Hepatocyte (in vitro differentiated cells): ENCODE measurements at regions not wholly inside any gene's neighbourhood (a gene's known extent, or its start where the extent isn't known, plus 50 kb on each side); places are given as distances from the start of the nearest gene placed in this dataset.

Experiments used
- DNase-seq: peaks from one replicate; pipeline ENCODE4 v3.0.0-alpha.2; 2016; ENCODE audit warnings: low spot score
- H2AFZ ChIP-seq: fragments of 200-600 bp; sonication (generic); 2 replicates; pipeline ENCODE4 v1.6.0; 2016; ENCODE audit warnings: antibody characterized with exemption, mild to moderate bottlenecking
- H3K27ac ChIP-seq: fragments of 200-600 bp; sonication (generic); 2 replicates; pipeline ENCODE4 v1.5.1; 2016; ENCODE audit warnings: mild to moderate bottlenecking
- H3K27me3 ChIP-seq: fragments of 200-600 bp; sonication (generic); 2 replicates; pipeline ENCODE4 v1.6.1; 2016
- H3K36me3 ChIP-seq: fragments of 200-600 bp; sonication (generic); replicated peaks from 2 replicates; pipeline ENCODE4 v1.5.1; 2016; ENCODE audit warnings: low read depth; ENCODE audit not compliant: insufficient read depth
- H3K4me1 ChIP-seq: fragments of 200-600 bp; sonication (generic); 2 replicates; pipeline ENCODE4 v1.5.1; 2016; ENCODE audit warnings: mild to moderate bottlenecking, moderate library complexity; ENCODE audit not compliant: insufficient read depth
- H3K4me2 ChIP-seq: fragments of 200-600 bp; sonication (generic); 2 replicates; pipeline ENCODE4 v1.6.0; 2016
- H3K4me3 ChIP-seq: fragments of 200-600 bp; sonication (generic); 2 replicates; pipeline ENCODE4 v1.5.1; 2016; ENCODE audit warnings: mild to moderate bottlenecking
- H3K79me2 ChIP-seq: fragments of 200-600 bp; sonication (generic); 2 replicates; pipeline ENCODE4 v1.6.0; 2017; ENCODE audit warnings: mild to moderate bottlenecking
- H3K9me2 ChIP-seq: fragments of 200-600 bp; sonication (generic); replicated peaks from 2 replicates; pipeline ENCODE4 v1.6.0; 2017; ENCODE audit warnings: mild to moderate bottlenecking; ENCODE audit not compliant: insufficient read depth
- H3K9me3 ChIP-seq: fragments of 200-600 bp; sonication (generic); 2 replicates; pipeline ENCODE4 v1.5.1; 2016; ENCODE audit warnings: low read depth, mild to moderate bottlenecking
- H4K20me1 ChIP-seq: fragments of 200-600 bp; sonication (generic); 2 replicates; pipeline ENCODE4 v1.6.0; 2016; ENCODE audit warnings: mild to moderate bottlenecking; ENCODE audit not compliant: insufficient read depth, poor library complexity, severe bottlenecking
- EZH2 ChIP-seq: fragments of 200-600 bp; sonication (generic); IDR thresholded peaks from 2 replicates; pipeline ENCODE4 v1.6.1; 2016; ENCODE audit warnings: antibody characterized with exemption, mild to moderate bottlenecking, borderline replicate concordance
- EZH2phosphoT487 ChIP-seq: fragments of 200-600 bp; sonication (generic); IDR thresholded peaks from one replicate; pipeline ENCODE4 v1.6.1; 2018; ENCODE audit warnings: antibody characterized with exemption, mild to moderate bottlenecking, low read depth, moderate library complexity; ENCODE audit not compliant: unreplicated experiment, severe bottlenecking
- WGBS: methylation state at CpG from one replicate; pipeline ENCODE4 v1.1.6; 2016; ENCODE audit warnings: low lambda C conversion rate; ENCODE audit errors: missing lambda C conversion rate; 5-methylcytosine and 5-hydroxymethylcytosine counted together
- TF ChIP-seq, protein P1 (sequence below): fragments of 200-600 bp; sonication (generic); IDR thresholded peaks from 2 replicates; pipeline ENCODE4 v1.5.1; 2016; ENCODE audit warnings: antibody characterized with exemption, mild to moderate bottlenecking; ENCODE audit not compliant: poor library complexity

DNA sequence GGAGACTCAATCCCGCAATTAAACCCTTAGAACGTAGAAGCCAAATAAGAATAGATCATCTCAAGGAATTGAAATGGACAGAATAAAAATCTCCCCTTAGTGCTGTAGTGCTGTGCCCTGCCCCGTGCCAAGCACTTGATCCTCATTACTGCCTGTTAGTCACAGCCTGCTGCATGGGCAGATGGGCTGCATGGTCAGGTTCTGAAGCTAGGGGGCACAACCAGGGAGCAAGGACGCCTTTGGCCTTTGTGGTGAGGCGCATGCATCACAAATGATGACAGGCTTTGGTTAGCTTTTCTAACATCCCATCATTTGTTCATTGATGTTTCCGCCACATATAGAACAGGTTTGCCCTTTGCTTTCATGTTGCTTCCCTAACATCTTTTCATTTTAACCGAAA is 336.3 kb upstream of the ADAMTS9 start:
- TF ChIP-seq, protein P1, sequence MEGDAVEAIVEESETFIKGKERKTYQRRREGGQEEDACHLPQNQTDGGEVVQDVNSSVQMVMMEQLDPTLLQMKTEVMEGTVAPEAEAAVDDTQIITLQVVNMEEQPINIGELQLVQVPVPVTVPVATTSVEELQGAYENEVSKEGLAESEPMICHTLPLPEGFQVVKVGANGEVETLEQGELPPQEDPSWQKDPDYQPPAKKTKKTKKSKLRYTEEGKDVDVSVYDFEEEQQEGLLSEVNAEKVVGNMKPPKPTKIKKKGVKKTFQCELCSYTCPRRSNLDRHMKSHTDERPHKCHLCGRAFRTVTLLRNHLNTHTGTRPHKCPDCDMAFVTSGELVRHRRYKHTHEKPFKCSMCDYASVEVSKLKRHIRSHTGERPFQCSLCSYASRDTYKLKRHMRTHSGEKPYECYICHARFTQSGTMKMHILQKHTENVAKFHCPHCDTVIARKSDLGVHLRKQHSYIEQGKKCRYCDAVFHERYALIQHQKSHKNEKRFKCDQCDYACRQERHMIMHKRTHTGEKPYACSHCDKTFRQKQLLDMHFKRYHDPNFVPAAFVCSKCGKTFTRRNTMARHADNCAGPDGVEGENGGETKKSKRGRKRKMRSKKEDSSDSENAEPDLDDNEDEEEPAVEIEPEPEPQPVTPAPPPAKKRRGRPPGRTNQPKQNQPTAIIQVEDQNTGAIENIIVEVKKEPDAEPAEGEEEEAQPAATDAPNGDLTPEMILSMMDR, result no peak
- no peak for TF ChIP-seq EZH2
- TF ChIP-seq EZH2phosphoT487, result no peak

DNA sequence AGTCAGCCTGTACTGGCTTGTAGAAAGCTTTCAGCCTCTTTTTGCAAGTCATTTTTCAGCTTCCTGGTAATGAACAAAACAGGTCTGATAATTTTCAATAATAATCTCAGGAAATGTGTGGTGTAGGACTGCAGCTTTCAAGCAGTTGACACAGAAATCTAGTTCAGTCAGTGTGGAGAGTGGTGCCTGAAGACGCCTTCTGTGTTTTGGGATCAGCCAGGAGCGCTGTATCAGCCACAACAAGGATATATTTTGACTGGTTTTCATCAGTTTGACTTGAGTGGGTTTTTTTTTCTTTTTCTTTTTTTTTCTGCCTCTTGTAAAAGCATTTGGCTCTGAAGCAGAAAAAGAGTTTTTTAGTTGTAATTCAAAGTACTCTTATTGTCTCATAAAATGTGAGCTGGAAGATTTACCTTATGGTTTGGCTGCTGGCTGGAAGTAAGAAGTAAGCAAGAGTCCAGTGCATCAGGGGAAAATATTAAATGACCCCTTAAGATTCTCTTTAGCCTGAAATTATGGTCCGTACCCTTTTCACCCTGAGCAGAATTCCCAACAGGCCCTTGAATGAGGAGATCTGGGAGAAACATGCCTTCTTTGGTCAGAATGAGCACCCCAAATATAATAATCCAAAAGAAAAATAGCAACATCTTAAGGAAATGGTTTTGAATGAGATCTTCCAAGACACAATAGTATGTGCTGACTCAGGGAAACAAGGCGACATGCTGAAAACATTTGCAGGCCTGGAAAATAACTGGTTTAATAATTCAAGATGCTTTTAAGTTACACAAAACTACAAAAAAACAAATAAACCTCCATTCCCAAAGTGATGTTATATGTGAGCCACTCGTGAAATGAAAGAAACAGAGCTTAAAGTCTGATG is 332.7 kb upstream of the ADAMTS9 start:
- peaks cover 36% of the 10 kb centered on the region for H3K4me1 ChIP-seq
- no peak overlapping the region for H3K4me3 ChIP-seq
- no peaks in the 10 kb centered on the region for H3K9me2 ChIP-seq
- peak overlapping the region; percentile 5 for H2AFZ ChIP-seq
- peak overlapping the region; percentile 56 for H3K4me2 ChIP-seq
- H3K27ac ChIP-seq, result peak overlapping the region; percentile 51
- 41% methylated on average over 5 of the region's 5 CpGs for WGBS
- DNase-seq, result peak; percentile 13
- TF ChIP-seq EZH2phosphoT487 (no peak), EZH2 (no peak)
- TF ChIP-seq, protein P1, result no peak
- H4K20me1 ChIP-seq, result no peaks in the 10 kb centered on the region
- no peaks in the 10 kb centered on the region for H3K79me2 ChIP-seq
- H3K27me3 ChIP-seq, result no peaks in the 10 kb centered on the region
- no peaks in the 10 kb centered on the region for H3K36me3 ChIP-seq
- H3K9me3 ChIP-seq, result no peaks in the 10 kb centered on the region

More for the DNA sequence above, 336.3 kb upstream of the ADAMTS9 start:
- Histone ChIP-seq H3K4me1 (peaks cover 26% of the 10 kb centered on the region), H4K20me1 (no peaks in the 10 kb centered on the region), H3K79me2 (no peaks in the 10 kb centered on the region), H3K9me3 (no peaks in the 10 kb centered on the region), H3K27me3 (no peaks in the 10 kb centered on the region), H2AFZ (no peak overlapping the region), H3K27ac (no peak overlapping the region), H3K9me2 (no peaks in the 10 kb centered on the region), H3K36me3 (no peaks in the 10 kb centered on the region), H3K4me3 (no peak overlapping the region), H3K4me2 (no peak overlapping the region)
- 87% methylated on average over 7 of the region's 7 CpGs for WGBS
- DNase-seq, result no peak

DNA sequence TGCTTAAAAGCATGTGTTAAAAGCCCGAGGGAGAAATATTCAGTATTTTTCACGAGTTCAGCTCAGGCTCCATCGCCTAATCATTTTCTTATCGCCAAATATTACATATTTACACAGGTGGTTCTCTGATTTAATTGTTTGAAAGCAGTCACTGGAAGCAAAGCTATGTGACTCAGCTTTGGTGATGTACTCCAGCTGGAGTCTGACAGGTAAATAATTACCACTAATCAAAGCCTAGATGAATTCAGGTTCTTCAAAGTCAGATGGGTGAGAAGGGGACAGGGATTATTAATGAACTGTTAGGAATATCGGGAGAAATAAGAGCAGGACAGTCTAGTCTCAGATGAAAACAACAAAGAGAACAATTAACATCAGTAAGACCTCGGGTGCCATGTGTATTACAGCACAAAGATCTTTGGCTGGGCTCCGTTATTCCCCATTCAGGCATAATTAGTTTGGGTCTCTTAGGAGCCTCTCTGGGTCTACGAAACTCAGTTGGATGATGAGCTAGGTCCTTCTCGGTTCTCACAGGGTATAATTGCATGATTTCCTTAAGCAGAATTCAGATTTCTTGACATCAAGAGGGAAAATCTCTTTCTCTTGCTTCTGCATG is 331.7 kb upstream of the ADAMTS9 start:
- H3K27me3 ChIP-seq, result no peaks in the 10 kb centered on the region
- no peak overlapping the region for H3K4me3 ChIP-seq
- WGBS, result 25% methylated on average over 9 of the region's 9 CpGs
- no peaks in the 10 kb centered on the region for H3K9me2 ChIP-seq
- H4K20me1 ChIP-seq, result no peaks in the 10 kb centered on the region
- peak overlapping the region; percentile 51 for H3K27ac ChIP-seq
- peak overlapping the region; percentile 56 for H3K4me2 ChIP-seq
- no peak overlapping the region for H2AFZ ChIP-seq
- no peaks in the 10 kb centered on the region for H3K79me2 ChIP-seq
- H3K4me1 ChIP-seq, result peaks cover 36% of the 10 kb centered on the region
- no peaks in the 10 kb centered on the region for H3K36me3 ChIP-seq
- DNase-seq, result peak; percentile 19
- H3K9me3 ChIP-seq, result no peaks in the 10 kb centered on the region
- TF ChIP-seq, protein P1, result no peak
- no peak for TF ChIP-seq EZH2phosphoT487
- no peak for TF ChIP-seq EZH2
